ENCODE measurements at regions not wholly inside any gene's neighbourhood (a gene's known extent, or its start where the extent isn't known, plus 50 kb on each side); places are given as distances from the start of the nearest gene placed in this dataset.

DNA sequence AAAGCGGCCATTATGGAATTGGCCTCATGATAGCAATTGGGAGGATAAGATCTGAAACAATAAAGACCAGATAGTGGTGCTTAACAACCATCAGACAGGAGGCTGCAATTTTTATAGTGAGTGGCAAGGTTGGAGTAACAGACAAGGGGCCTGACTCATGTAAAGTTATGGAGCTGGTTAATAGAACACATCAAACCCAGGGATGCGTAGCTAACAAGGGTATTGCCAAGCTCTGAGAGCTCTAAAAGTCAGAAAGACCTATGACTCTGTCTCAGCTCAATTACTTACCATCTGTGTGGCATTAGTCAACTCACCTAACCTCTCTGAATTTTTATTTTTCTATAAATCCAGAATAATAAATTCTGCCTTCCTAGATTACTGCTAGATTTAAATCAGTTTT, 1731.5 kb upstream of the FLRT2 start:
- no peak for DNase-seq

DNA sequence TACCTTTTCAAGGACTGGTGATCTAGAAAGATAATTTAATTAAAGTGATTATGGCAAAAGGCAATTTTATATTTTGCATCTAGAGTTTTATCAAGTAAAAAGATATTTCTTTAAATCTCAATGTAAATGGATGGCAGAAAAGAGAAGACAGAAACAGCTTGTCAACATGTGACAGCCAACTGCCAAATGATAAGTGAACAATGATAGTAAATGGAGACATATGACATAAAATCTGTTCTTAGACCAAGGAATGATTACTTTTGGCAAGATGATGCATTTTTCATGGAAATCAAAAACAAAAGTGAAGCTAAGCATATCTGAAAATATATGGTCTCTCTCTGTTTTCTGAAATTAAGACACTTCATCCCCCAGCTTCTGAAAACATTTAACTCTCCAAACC, 1730.7 kb upstream of the FLRT2 start:
- DNase-seq = no peak

DNA sequence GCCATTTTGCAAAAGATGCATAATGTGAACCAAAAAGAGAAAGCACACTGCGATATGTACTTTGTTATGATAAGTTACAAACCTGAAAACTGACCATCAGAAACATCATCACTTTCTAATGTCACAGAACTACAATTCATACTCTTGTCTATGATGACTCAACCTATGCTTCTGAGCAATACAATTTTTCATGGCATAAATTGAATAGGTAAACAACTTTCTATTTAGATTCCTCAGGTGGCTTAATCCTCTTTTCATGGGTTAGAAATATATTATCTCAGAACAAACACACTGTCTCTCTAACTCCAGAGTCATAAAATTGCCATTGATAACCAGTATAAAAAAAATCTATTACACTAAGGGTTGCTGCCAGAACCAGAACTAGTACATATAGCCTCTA, 1715.0 kb upstream of the FLRT2 start:
- no peak for DNase-seq

DNA sequence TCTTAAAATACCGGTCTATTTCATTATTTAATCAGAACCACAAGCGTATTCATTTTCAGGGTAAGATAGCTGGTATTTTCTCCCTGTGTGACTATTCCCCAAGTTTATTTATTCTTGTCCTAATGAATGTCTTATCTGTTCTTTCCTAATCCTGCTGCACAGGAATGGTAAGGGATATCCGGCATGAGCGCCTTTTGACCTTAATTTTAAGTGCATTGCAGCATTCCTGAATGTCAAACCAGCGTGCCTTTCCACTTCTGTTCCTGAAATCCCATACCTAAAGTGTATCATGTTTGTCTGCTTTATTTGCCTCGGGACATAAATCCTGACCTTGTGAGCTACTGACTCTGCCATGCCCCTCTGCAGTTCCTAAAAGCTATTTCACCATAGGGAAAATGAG, 1713.2 kb upstream of the FLRT2 start:
- DNase-seq = no peak

DNA sequence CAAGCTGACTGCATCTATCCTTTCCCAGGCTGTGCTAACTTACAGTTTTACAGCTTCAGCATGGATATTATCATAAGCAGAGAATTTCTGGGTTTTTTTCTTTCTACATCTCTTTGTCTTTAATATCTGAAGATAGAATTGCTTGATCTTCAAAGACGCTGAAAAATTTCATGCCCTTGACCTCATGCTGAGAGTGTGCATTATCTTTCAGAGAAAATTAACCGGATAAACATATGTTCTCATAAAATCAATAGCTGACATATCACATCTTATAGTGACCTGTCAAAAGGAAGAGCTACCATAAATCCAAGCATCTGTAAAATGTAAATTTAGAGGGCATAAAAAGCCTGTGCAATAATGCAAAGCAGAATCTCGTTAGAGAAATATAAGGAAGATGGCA, 1704.1 kb upstream of the FLRT2 start:
- no peak for DNase-seq

DNA sequence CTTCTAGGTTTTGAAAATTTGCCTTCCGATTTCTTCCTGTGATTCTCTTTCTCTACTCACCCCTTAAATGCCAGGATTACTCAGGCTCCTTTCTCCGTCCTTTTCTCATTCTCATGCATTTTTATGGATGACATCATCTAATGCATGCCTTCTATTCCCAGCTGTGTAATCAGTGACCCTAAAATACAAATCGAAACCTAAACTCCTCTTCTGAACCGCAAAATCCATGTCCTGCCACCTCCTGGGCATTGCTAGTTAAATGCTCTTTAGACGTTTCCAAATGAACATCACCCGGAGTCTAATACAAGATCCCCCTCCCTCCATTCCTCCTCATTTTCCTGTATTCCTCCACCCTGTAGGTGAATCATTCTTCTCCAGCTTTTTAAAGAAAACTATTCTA, 1703.1 kb upstream of the FLRT2 start:
- no peak for DNase-seq

DNA sequence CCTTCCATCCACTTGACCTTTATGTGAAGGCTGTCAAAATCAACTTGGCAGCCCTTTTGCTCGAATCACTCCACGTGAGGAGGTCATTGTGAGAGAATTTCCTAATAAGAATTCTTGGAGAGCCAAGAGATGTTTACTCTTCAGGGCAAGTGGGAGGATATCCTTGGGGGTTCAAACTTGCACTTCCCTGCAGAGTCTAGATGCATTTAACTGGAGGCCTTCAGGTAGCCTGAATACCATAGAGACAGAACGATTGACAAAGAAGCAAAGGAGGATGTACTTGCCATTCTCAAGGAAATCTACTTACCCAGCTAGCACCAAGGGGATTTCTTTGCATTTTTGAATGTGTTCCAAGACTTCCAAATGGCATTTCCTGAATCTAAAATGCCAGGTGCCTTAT, 1702.6 kb upstream of the FLRT2 start:
- no peak for DNase-seq

DNA sequence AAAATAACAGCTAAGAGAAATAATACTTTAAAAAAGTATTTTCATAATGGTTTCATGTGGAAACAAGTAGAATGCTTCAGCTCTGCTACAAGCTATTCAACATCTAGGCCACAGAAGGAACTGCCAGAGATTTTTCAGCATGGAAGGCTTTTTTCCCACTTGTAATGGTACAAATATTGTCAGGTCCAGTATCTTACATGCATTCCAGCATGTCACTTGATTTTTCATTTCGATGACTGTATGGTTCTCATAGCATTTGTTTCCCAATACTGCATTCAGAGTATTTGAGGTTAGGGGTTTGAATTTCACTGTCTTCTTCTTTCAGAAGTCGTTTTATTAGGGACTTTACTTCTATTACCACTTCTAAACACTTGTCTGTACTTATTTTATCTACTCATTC, 1701.5 kb upstream of the FLRT2 start:
- DNase-seq = no peak

DNA sequence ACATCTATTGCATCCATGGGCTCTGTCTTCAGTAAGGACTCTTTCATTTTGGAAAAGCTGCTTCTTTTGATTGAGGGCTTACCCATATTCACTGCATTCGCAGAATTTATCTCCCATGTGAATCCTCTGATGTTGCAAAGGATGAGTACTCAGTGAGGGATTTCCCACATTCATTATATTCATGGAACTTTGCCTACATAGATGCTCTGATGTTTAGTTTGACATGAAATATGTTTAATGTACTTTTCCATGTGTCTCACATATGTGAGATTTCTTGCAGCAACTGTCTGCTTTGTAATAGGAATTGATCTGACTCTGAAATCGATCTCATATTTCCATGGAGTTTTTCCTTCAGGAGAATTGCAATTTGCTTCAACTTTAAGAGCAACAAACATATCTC, 1699.6 kb upstream of the FLRT2 start:
- DNase-seq = no peak

DNA sequence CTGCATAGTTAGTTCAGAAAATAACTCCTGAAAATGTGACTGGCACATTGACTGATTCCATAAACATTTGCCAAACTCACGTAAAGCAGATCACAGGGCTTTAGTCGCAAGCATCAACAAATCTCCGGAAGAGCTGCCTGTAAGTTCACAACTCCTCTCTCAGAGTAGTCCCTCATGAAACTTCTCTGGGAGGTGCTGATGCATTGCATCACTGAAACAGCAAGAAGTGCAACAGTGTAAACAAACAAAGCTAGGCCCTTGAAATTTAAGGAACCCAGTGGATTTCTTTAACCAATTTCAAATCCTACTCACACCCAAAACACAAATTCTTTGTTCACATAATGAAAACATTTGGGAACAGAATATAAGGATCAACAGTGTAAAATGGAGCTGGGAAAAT, 1691.7 kb upstream of the FLRT2 start:
- DNase-seq = no peak

DNA sequence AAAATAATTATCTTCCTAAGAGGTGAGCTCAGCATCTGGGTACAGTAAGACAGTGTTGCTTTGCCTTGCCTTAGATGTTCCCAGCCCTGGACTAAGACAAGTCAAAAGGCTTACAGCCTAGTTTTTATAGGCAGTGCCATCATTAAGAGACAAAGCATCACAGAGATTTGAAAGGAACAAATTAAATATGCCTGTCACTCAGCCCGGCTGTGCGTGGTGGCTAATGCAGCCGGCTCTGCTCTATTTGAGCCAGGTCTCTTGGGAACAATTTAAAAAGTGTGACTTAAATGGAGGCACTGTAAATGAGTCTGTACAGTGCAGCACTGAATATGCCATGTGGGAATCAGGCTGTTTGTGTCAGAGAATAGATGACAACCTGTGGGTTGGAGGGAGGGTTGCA, 1687.4 kb upstream of the FLRT2 start:
- DNase-seq = no peak

DNA sequence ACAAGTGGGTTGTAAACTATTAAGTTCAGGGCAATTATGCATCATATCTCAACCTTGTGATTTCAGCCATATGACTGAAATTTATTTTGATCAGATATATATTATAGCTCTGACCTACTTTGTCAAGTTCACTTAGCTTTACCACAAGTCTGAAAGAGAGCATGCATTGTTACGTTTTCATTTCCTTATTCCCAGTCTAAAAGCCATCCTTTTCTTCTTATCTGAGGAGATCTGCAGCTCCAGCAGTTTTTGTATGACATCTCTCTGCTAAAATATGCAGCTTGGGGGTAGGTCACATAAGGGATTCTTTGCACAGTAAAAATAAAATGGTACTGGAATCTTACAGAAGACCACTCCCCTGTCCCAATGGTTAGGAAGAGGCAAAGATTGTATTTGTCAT, 1682.8 kb upstream of the FLRT2 start:
- no peak for DNase-seq

DNA sequence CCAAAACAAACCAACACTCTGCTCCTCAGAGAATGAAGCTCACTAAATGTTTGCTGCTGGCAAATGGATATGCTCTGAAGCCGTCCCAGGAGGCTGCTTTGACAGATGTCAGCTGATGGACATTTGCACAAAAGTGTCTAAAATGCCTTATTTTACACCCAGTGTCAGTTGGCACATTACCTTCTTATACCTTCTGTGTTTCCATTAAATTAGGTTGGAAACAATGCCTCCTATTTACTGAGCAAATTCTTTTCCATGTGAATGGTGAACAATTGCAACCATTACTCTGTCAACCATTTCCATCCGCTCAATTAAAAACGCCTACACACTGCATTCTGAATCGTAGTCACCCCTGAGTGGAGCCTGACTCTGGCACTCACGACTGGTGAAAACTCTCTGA, 1679.9 kb upstream of the FLRT2 start:
- DNase-seq = no peak

DNA sequence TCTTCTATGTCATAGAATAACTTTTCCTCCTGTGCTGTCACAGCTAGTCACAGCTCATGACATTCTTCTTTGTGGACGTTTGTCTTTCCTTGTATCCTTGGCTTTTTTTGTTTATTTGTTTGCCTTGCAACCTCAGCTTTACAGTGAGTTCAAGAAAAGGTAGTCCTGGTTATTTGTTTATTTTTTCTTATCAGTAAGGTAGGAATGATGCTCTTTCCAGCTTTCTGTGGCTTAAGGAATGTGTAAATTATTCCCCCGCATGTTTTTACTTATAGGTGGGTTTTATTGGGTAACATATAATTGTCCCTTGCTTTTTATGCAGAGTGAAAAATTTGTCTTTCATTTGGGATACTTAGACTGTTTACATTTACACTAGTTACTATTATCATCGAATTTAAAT, 1673.6 kb upstream of the FLRT2 start:
- DNase-seq = no peak

DNA sequence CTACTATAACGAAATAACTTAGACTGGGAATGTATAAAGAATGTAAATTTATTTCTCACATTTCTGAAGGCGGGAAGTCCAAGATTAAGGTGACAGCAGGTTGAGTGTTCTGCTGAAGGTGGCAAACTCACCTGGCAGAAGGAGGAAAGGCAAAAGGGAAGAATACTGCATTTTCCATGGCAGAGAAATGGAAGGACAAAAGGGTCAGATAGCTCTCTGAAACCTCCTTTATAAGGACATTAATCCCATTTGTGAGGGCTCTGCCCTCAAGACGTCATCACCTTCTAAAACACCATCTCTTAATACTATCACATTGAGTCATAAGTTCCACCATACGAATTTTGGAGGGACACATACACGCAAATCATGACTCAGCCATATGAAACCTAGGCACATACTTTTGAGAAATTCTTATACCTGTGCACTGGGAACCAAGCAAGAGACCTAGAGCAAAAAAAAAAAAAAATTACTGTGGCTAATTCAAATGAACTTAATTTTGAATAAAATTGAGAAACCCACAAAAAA, 1669.3 kb upstream of the FLRT2 start:
- DNase-seq = no peak

DNA sequence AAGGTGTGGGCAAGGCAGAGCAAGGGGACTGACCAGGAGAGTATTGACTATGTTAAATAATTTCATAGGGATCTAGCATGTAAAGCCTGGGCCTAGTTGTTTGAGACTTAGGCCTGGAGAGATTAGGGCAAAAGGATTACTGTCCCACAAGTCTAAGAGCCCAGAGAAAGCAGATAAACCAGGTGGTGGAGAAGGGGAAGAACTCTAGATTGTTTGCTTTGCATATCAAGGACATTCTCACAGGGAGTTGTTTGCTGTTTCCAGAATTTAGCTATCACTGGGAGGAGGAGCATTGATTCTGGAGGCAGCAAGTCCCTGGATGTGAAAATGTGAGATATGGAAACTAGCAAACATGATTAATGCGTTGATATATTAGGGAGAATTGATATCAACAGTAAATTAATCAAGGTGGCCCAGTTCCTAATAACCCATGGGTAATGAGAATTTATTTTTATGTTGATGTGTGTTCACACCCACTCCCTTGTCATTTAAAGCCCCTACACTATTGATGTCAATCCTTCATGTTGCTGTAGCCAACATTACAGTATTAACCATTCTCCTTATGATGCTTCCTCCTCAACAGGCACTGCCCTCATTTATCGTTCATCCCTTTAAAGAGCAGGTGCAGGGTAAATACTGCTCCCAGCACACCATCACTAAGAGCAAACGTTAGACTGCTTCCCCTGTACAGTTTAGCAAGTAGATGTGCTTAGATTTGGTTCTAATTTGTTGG, 1666.7 kb upstream of the FLRT2 start:
- DNase-seq = no peak

DNA sequence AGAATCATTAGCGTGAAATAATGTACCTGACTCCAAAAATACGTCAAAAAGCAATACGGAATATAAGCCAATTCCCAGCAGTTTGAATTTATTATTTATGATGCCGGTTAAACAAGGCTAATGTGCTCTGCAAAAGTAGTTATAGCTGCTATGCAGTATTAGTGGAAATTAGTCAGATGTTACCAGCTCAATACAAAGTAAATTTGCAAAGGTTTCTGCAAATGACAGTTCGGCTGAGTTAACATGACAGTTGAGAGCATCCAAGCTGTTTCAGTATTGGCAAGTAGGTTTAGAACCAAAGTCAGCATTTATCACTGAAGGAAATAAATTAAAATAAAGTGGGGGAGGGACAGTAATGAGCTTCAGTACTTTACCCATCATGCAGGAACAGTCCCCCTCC, 1665.8 kb upstream of the FLRT2 start:
- no peak for DNase-seq

DNA sequence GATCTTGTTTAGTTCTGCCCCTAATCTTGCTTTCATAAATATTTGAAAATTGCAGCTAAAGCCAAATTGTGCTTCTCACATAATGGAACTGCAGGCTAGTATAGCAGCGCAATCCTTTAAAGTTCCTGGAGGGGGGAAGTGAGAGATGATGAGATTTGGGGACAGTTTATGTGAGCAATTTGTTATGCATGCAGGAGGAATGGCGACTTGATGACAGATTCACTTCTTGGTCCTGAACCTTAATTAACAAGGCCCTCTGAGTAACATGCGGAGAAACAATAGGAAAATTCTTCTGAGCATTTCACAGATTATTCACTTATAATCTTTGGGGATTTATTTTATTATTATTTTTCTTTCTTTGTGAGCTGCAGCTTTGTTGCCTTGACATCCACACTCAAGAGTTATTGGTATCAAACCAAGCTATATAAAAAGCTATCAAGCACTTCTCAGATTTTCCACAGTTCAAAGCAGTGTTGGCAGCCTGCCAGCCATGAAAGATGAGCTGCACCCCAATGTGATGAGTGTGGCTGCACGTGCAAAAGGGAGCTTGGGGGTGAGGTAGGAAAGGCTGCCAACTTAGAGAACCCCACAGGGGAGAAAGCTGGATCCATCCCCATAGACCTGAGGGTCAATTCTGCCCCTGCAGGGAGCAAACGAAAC, 1662.2 kb upstream of the FLRT2 start:
- no peak for DNase-seq

DNA sequence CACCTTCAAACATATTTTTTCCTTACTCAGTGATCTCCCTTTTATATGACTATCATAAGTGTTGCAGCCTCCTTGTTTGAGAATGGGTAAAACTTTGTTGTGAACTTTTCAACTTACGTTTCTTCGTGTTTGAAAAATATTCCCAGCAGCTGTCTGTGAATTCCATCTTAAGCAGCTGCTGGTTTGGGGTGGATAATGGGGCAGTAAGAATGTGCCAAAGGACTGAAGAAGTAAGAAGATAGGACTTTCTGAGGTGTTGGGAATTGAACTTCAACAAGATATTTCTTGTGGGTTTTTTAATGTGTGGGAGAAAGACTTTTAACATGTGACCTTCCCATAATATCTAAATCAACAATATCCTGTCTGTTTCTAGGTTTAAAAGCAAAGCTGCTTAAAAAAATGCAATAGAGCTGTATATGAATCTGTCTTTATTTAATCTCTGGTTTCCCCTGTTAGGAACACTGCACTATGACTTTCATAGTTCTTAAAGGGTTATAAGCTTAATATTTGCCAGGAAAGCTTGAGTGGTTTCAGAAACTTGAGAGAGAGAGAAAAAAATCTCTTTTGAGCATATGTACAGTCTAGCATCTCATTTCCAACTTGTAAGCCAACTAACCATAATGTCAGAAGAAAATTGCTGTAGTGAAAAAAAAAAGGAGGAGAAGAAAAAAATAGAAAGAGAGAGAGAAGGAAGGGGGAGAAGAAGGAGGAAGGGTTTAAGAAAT, 1659.2 kb upstream of the FLRT2 start:
- no peak for DNase-seq

DNA sequence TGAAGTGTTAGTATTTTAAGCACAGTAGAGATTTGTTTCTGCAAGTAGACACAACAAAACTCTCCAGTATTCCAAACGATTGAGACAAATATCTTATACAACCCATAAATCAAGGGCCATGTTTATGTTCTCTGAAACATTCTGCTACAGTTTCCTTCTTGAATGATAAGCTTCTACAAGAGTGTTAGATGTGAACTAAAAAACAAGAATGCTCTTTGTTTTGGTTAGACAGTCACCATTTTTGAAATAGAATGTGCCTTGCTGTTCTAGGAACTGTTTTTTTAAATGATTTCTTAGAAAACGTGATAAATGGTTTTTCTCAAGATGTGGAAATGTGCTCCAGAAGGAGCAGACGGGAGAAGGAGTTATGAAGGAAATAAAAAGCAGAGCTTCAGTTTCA, 1656.3 kb upstream of the FLRT2 start:
- DNase-seq = no peak

DNA sequence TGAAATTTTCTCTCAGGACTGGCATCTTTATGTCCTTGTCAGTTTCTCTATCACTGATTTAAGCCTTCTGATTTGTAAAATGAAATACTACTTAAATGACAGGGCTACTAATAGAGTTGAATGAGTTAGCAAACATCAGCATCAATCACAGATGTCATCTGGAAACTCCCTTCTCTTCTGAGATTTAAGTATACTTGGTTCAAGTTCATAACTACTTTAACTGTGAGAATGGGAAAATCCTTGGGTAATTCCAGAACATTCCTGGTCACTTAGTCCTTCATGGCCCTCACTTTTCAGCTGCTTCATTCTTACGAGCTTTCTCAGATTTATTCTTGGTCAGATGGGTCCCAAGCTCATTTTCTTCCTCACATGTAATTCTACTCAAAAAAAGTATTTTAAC, 1655.3 kb upstream of the FLRT2 start:
- DNase-seq = no peak

DNA sequence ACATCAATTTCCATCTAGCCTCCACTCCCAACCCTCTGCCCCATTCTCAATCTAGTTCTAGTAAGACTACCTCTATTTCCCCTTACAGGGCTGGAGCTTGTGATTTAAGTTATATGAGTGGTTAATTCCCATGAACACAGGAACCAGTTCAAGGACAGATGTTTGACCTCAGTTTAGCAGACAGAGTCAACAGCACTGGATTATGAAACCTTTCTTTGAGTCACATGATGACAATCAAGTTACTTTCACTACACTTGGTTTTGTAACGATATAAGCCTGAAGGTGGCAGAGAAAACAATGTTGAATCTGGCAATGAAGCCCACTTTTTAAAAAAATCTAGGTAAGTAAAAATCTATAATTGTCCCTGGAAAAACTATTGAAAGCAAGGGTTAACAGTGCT, 1646.2 kb upstream of the FLRT2 start:
- DNase-seq = no peak

DNA sequence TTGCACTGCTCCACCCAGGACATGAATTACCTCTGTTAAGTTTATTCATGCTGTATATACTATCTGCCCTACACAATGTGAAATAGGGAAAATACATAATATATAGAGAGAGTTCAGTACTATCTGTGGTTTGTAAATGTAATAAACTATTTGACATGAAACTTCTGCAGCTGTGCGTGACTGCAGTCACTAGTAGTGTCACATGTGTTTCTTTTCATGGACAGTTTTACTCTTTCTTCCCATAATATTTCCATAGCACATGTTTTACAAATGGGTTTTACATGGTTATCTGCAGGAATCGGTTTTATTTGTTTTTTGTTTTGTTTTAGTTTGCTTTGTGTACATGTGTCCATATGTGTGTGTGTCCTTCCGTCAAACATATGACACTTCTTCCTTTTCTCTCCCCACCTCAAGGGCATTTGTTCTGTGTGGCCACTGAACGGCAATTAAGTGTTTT, 1644.1 kb upstream of the FLRT2 start:
- DNase-seq = no peak

DNA sequence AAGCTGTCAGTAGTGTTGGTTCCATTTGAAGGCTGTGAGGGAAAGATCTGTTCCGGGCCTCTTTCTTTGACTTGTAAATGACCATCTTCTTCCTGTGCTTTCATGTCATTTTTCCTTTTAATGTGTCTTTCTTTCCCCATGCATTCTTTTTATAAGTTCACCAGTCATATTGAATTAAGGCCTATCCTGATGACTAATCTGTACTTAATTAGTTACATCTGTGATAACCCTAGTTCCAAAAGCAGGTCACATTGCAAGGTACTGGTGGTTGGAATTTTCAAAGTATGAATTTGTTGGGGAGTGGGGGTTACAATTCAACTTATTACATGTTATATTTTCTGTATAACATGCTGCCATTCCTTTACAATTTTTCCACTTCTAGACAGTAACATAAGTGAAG, 1642.1 kb upstream of the FLRT2 start:
- no peak for DNase-seq

Measured in activated effector memory CD4-positive, alpha-beta T cell treated with anti-CD3 and anti-CD28 coated beads, Interleukin-2, amount 50 U/mL, for 16 hours (primary cell).